Ovary (tissue), 3 donors: ENCODE measurements at regions not wholly inside any gene's neighbourhood (a gene's known extent, or its start where the extent isn't known, plus 50 kb on each side); places are given as distances from the start of the nearest gene placed in this dataset.

Experiments
- CTCF ChIP-seq, 3 donors: fragments of 450-650 bp in 2 of 3; fragments of 200-600 bp in 1 of 3; IDR thresholded peaks; one replicate each; pipeline versions ENCODE4 v1.5.1 to v1.8.0; 2016 to 2022; ENCODE audit warnings: antibody characterized with exemption in 3 of 3, mild to moderate bottlenecking in 1 of 3
- EP300 ChIP-seq: sonication (generic); formaldehyde crosslinking; IDR thresholded peaks from one replicate; pipeline ENCODE4 v1.6.1; 2017; ENCODE audit warnings: antibody characterized with exemption
- POLR2A ChIP-seq: fragments of 450-650 bp; IDR thresholded peaks from one replicate; pipeline ENCODE4 v1.6.1; 2017; ENCODE audit warnings: antibody characterized with exemption, mild to moderate bottlenecking, moderate library complexity
- donor health status: DM: no; HTN: no; CAD: no.

GRCh38 chr7:53596230-53596629 is 560.8 kb downstream of the POM121L12 start:
- TF ChIP-seq CTCF (IDR thresholded peaks at IDR 0.05), result no peak
- TF ChIP-seq POLR2A, result no peak
- no peak for TF ChIP-seq EP300
